Activated T-cell treated with anti-CD3 and anti-CD28 coated beads, Interleukin-2, amount 50 U/mL, for 24 hours (primary cell): ENCODE measurements at regions not wholly inside any gene's neighbourhood (a gene's known extent, or its start where the extent isn't known, plus 50 kb on each side); places are given as distances from the start of the nearest gene placed in this dataset.

Experiments
- DNase-seq: peaks from one replicate; pipeline ENCODE4 v3.0.0-alpha.2; 2020
- H3K27ac Mint-ChIP-seq: 2 replicates; pipeline ENCODE4 v1.8.0; 2020; ENCODE audit warnings: mild to moderate bottlenecking, mixed read lengths
- H3K27me3 Mint-ChIP-seq: 2 replicates; pipeline ENCODE4 v1.8.0; 2020; ENCODE audit warnings: mixed read lengths
- H3K36me3 Mint-ChIP-seq: 2 replicates; pipeline ENCODE4 v1.8.0; 2020; ENCODE audit warnings: low read depth, mixed read lengths
- H3K4me1 Mint-ChIP-seq: 2 replicates; pipeline ENCODE4 v1.8.0; 2020; ENCODE audit warnings: low read depth, mixed read lengths
- H3K4me3 Mint-ChIP-seq: 2 replicates; pipeline ENCODE4 v1.8.0; 2020; ENCODE audit warnings: mild to moderate bottlenecking, moderate library complexity, mixed read lengths
- H3K9me3 Mint-ChIP-seq: 2 replicates; pipeline ENCODE4 v1.8.0; 2020; ENCODE audit warnings: mixed read lengths

- H3K4me1 Mint-ChIP-seq = no peaks in the 10 kb centered on the region
- H3K27me3 Mint-ChIP-seq = peaks cover 6% of the 10 kb centered on the region
- H3K4me3 Mint-ChIP-seq = no peak overlapping the region
- DNase-seq = no peak
- no peaks in the 10 kb centered on the region for H3K36me3 Mint-ChIP-seq
- no peak overlapping the region for H3K27ac Mint-ChIP-seq
- H3K9me3 Mint-ChIP-seq = no peaks in the 10 kb centered on the region
Measured at GRCh38 chr5:103450333-103451061, 112.1 kb downstream of the NUDT12 start.

DNA sequence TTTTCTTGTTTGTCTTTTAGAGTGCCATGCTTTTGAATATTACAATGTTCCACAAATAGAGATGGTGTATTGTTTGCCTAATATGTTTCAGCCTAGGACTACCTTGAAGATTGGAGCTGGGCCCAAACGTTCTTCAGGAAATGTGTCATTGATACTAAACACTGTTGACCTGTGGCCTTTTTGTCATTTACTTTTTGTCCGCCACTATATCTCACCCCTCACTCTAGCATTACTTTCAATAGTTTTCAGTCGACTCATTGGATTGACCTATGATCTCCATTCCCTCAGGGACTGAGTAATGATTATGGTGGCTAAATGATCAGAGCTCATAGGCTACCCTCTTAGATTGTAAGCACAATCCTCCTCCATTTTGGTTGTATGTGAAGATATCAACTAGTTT lies 115.8 kb downstream of the NUDT12 start:
- no peaks in the 10 kb centered on the region for H3K36me3 Mint-ChIP-seq
- no peak for DNase-seq
- no peaks in the 10 kb centered on the region for H3K4me1 Mint-ChIP-seq
- no peak overlapping the region for H3K4me3 Mint-ChIP-seq
- H3K27ac Mint-ChIP-seq = no peak overlapping the region
- no peaks in the 10 kb centered on the region for H3K9me3 Mint-ChIP-seq
- peaks cover 10% of the 10 kb centered on the region for H3K27me3 Mint-ChIP-seq

DNA sequence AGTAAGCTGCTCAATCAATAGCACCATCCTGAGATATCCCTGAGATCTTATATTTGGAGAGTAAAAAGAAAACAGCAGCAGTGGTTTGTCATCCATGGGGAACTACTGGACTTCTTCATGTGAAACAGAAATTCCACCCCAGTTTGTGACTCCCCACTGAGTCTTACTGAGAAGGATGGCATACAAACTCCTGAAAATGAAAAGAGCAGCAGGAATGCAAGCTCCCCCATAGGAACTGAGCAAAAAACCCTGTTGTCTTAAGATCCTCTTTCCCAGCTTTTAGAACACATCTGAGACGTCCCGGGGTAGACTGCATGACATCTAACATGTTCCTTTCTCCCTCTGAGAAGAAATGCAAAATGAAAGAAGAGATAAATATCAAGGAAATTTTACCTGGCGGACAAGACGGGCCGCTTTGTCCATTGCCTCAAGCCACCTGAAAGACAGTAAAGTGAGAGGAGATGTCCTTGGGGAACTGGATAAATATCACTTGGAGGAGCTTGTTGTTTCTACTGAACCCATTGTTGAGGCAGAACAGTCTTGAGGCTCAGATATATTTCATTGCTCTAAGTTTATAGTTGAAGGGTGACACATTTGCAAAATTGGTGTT lies 117.1 kb downstream of the NUDT12 start:
- H3K9me3 Mint-ChIP-seq = peaks cover 4% of the 10 kb centered on the region
- no peaks in the 10 kb centered on the region for H3K4me1 Mint-ChIP-seq
- no peak overlapping the region for H3K4me3 Mint-ChIP-seq
- H3K27ac Mint-ChIP-seq = no peak overlapping the region
- peaks cover 13% of the 10 kb centered on the region for H3K27me3 Mint-ChIP-seq
- no peaks in the 10 kb centered on the region for H3K36me3 Mint-ChIP-seq
- no peak for DNase-seq

- peaks cover 12% of the 10 kb centered on the region for H3K9me3 Mint-ChIP-seq
- no peaks in the 10 kb centered on the region for H3K36me3 Mint-ChIP-seq
- no peak overlapping the region for H3K4me3 Mint-ChIP-seq
- no peak for DNase-seq
- H3K27me3 Mint-ChIP-seq = peaks cover 13% of the 10 kb centered on the region
- no peaks in the 10 kb centered on the region for H3K4me1 Mint-ChIP-seq
- H3K27ac Mint-ChIP-seq = no peak overlapping the region
Measured at GRCh38 chr5:103444333-103445038, 118.1 kb downstream of the NUDT12 start.

DNA sequence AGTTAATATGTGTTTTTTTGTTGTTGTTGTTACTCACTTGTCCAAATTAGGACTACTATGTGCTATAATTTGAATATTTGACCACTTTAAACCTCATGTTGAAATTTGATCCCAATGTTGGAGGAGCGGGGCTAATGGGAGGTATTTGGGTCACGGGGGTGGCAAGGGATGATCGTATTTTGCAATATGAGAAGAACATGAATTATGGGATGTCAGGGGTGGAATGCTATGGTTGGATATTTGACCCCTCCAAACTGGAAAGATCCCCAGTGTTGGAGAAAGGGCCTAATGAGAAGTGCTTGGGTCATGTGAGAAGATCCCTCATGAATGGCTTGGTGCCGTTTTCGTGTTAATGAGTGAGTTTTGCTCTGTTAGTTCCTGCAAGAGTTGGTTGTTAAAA lies 119.8 kb downstream of the NUDT12 start:
- Mint-ChIP-seq H3K27ac (no peak overlapping the region), H3K9me3 (peaks cover 21% of the 10 kb centered on the region), H3K36me3 (no peaks in the 10 kb centered on the region), H3K27me3 (peaks cover 13% of the 10 kb centered on the region), H3K4me3 (no peak overlapping the region), H3K4me1 (no peaks in the 10 kb centered on the region)
- no peak for DNase-seq

GRCh38 chr5:103441523-103441922 lies 121.1 kb downstream of the NUDT12 start:
- peaks cover 13% of the 10 kb centered on the region for H3K27me3 Mint-ChIP-seq
- H3K36me3 Mint-ChIP-seq = no peaks in the 10 kb centered on the region
- no peak overlapping the region for H3K27ac Mint-ChIP-seq
- no peak for DNase-seq
- no peaks in the 10 kb centered on the region for H3K4me1 Mint-ChIP-seq
- no peak overlapping the region for H3K4me3 Mint-ChIP-seq
- H3K9me3 Mint-ChIP-seq = peaks cover 21% of the 10 kb centered on the region

DNA sequence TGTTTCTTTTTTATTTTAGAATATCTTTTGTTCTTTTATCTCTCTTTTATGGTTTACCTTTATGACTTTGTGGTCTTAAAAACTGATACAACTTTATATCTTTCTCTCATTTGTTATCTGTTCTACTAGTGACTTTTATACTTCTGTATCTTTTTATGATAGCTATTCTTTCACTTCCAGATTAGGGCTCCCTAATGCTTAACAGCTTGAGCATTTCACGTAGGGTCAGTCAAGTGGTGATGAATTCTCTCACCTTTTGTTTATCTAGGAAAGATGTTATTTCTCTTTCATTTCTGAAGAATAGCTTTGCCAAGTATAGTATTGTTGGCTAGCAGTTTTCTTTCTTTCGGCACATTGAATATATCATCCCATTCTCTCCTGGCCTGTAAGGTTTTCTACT lies 123.6 kb downstream of the NUDT12 start:
- H3K4me1 Mint-ChIP-seq = no peaks in the 10 kb centered on the region
- no peak for DNase-seq
- H3K4me3 Mint-ChIP-seq = no peak overlapping the region
- peaks cover 21% of the 10 kb centered on the region for H3K9me3 Mint-ChIP-seq
- H3K27ac Mint-ChIP-seq = no peak overlapping the region
- H3K36me3 Mint-ChIP-seq = no peaks in the 10 kb centered on the region
- peaks cover 9% of the 10 kb centered on the region for H3K27me3 Mint-ChIP-seq

DNA sequence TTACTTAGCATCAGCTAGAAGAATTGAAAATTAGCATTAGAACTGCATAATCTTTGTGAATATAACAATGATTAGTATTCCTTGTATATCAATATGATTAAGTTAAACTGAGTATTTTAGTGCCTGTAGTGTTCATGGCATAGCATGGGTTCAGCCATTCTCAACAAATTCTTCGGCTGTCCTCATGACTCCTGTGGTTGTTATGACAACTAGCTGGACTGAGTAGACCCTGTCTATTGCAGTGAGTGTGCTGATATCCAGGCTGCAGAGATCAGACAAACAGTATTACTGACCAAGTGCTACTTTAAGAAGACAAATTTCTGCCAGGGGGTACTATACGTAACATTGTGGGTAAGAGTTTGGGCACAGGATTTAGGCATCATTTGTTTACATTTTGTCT lies 125.9 kb downstream of the NUDT12 start:
- Mint-ChIP-seq H3K4me1 (no peaks in the 10 kb centered on the region), H3K27me3 (peaks cover 4% of the 10 kb centered on the region), H3K27ac (no peak overlapping the region), H3K4me3 (no peak overlapping the region), H3K9me3 (peaks cover 21% of the 10 kb centered on the region), H3K36me3 (no peaks in the 10 kb centered on the region)
- DNase-seq = no peak

GRCh38 chr5:103436112-103436511 lies 126.5 kb downstream of the NUDT12 start:
- Mint-ChIP-seq H3K4me1 (no peaks in the 10 kb centered on the region), H3K27ac (no peak overlapping the region), H3K4me3 (no peak overlapping the region), H3K9me3 (peaks cover 21% of the 10 kb centered on the region), H3K27me3 (peaks cover 5% of the 10 kb centered on the region), H3K36me3 (no peaks in the 10 kb centered on the region)
- DNase-seq = no peak

GRCh38 chr5:103435136-103435889 lies 127.3 kb downstream of the NUDT12 start:
- H3K27ac Mint-ChIP-seq = no peak overlapping the region
- DNase-seq = no peak
- no peak overlapping the region for H3K4me3 Mint-ChIP-seq
- H3K27me3 Mint-ChIP-seq = peaks cover 2% of the 10 kb centered on the region
- peaks cover 16% of the 10 kb centered on the region for H3K9me3 Mint-ChIP-seq
- no peaks in the 10 kb centered on the region for H3K36me3 Mint-ChIP-seq
- H3K4me1 Mint-ChIP-seq = no peaks in the 10 kb centered on the region

GRCh38 chr5:103434057-103434456 lies 128.5 kb downstream of the NUDT12 start:
- peaks cover 2% of the 10 kb centered on the region for H3K27me3 Mint-ChIP-seq
- no peak overlapping the region for H3K4me3 Mint-ChIP-seq
- no peaks in the 10 kb centered on the region for H3K36me3 Mint-ChIP-seq
- no peaks in the 10 kb centered on the region for H3K4me1 Mint-ChIP-seq
- H3K9me3 Mint-ChIP-seq = peaks cover 5% of the 10 kb centered on the region
- DNase-seq = no peak
- H3K27ac Mint-ChIP-seq = no peak overlapping the region

- H3K4me1 Mint-ChIP-seq = no peaks in the 10 kb centered on the region
- DNase-seq = no peak
- no peaks in the 10 kb centered on the region for H3K36me3 Mint-ChIP-seq
Measured at GRCh38 chr5:103433211-103433610, 129.4 kb downstream of the NUDT12 start.

GRCh38 chr5:103428923-103429322 lies 133.7 kb downstream of the NUDT12 start:
- Mint-ChIP-seq H3K27me3 (peaks cover 7% of the 10 kb centered on the region), H3K4me3 (no peak overlapping the region), H3K36me3 (no peaks in the 10 kb centered on the region), H3K27ac (no peak overlapping the region), H3K4me1 (no peaks in the 10 kb centered on the region), H3K9me3 (no peaks in the 10 kb centered on the region)
- DNase-seq = no peak

More at GRCh38 chr5:103433211-103433610, 129.4 kb downstream of the NUDT12 start:
- peaks cover 4% of the 10 kb centered on the region for H3K27me3 Mint-ChIP-seq
- H3K27ac Mint-ChIP-seq = no peak overlapping the region
- no peaks in the 10 kb centered on the region for H3K9me3 Mint-ChIP-seq
- no peak overlapping the region for H3K4me3 Mint-ChIP-seq

DNA sequence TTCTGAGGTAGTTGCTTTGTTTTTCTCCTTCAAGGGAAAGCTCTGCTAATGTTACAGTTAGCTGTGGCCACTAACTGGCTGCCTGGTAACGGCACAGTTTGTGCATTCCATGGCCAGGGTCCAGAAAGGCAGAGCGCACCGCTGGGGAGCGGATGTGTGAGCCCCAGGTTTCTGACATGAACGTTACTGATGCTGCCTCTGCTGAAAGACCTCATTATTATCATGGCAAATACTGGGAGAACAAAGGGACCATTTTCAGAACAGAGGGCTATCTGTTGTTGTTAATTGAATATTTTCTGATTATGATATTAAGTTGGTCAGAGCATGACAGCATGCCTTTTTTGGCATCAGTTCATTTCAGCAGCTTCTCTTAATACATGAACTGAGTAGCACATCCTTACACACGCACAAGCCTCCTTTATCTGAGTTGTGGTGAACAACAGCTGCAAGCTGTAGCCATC lies 134.1 kb downstream of the NUDT12 start:
- H3K27me3 Mint-ChIP-seq = peaks cover 7% of the 10 kb centered on the region
- no peaks in the 10 kb centered on the region for H3K9me3 Mint-ChIP-seq
- H3K27ac Mint-ChIP-seq = no peak overlapping the region
- H3K36me3 Mint-ChIP-seq = no peaks in the 10 kb centered on the region
- DNase-seq = no peak
- H3K4me1 Mint-ChIP-seq = no peaks in the 10 kb centered on the region
- no peak overlapping the region for H3K4me3 Mint-ChIP-seq
